ENCODE measurements at regions not wholly inside any gene's neighbourhood (a gene's known extent, or its start where the extent isn't known, plus 50 kb on each side); places are given as distances from the start of the nearest gene placed in this dataset.

DNA sequence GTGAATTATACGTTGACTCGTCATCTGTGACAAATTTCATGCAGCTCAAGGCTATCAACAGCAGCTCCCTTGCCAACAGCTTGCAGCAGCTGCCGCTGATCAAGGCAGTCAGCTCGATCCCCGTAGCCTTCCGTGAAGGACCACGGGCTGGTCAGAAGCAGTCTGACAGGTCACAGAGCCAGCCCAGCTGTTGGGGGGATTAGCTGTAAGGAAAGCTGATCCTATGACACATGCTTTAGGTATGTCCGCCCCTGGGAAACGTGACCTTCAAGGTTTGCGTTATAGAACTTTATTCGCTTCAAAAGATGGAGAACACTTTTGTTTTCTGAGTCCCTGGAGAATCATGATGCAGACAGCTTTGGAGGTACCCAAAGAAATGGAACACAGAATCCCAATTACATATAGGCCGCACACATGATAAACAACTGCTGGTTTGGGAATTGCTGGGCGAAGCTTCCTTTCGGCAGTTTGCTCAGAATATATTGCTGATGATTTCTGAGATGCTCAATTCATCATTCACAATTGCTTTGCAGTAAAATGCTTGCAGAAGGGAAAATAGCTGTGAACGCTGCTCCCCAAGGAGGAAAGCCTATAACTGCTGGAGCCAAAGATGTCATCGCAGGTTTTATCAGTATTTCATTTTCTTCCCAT lies 62.6 kb upstream of the USP29 start:
- no peak overlapping the region for H3K14ac ChIP-seq (ENCODE audit: insufficient read length)
- H3K36me3 ChIP-seq (ENCODE audit: control insufficient read depth in 2 of 4, insufficient read depth in 4 of 4, low read length in 3 of 4), result no peaks in the 10 kb centered on the region; a peak in 1 of 8 replicates
- H3K79me2 ChIP-seq (ENCODE audit: control insufficient read depth in 1 of 2, insufficient read depth in 2 of 2, low read length in 2 of 2), result no peaks in the 10 kb centered on the region
- H3K23ac ChIP-seq (ENCODE audit: insufficient read length), result no peak overlapping the region
- no peak overlapping the region for H3K4me3 ChIP-seq (ENCODE audit: extremely low read depth in 1 of 4, insufficient read depth in 2 of 4, low read depth in 3 of 4, low read length in 4 of 4)
- H4K8ac ChIP-seq (ENCODE audit: extremely low read depth, insufficient read depth, low read length), result no peak overlapping the region
- H2BK12ac ChIP-seq (ENCODE audit: low read depth, low read length), result no peak overlapping the region
- H3K18ac ChIP-seq (ENCODE audit: extremely low read depth, low read length), result no peak overlapping the region
- no peak overlapping the region for H3K4ac ChIP-seq (replicated peaks; ENCODE audit: insufficient read length, low read depth, low read length)
- no peaks in the 10 kb centered on the region for H3K23me2 ChIP-seq (ENCODE audit: low read depth, low read length)
- H3K27ac ChIP-seq (ENCODE audit: low read depth, low read length), result no peak overlapping the region
- no peak overlapping the region for H4K5ac ChIP-seq (ENCODE audit: insufficient read length, low read depth, low read length)
- POLR2A ChIA-PET (ENCODE audit: partially characterized antibody), result no interaction called here
- CTCF ChIA-PET (ENCODE audit: partially characterized antibody), result interaction anchor here (0.6 kb wide), 1 partner anchor 1320 kb away, joined by 4 read pairs; no protein-coding TSS in a partner anchor
- H2BK15ac ChIP-seq (ENCODE audit: low read length), result no peak overlapping the region
- WGBS, 2 experiments (ENCODE audit: extremely low coverage in 1 of 2, insufficient coverage in 1 of 2, insufficient read length in 1 of 2, insufficient replicate concordance in 2 of 2, low coverage in 1 of 2, low lambda C conversion rate in 2 of 2, missing lambda C conversion rate in 1 of 2), result 83% methylated on average over 16 of the region's 16 CpGs; no CpG with 5 or more reads in 1 of the 2 experiments
- H4K20me1 ChIP-seq (replicated peaks in 1 of 2; ENCODE audit: control insufficient read depth in 1 of 2, insufficient read depth in 2 of 2, low read length in 2 of 2), result no peaks in the 10 kb centered on the region
- H2BK20ac ChIP-seq (ENCODE audit: low read length), result no peak overlapping the region
- no peaks in the 10 kb centered on the region for H3K27me3 ChIP-seq (replicated peaks in 1 of 4; ENCODE audit: control insufficient read depth in 3 of 4, extremely low read depth in 1 of 4, insufficient read depth in 3 of 4, low read length in 3 of 4)
- no peak overlapping the region for H4K91ac ChIP-seq (replicated peaks; ENCODE audit: insufficient read length, low read length)
- no peak for FAIRE-seq
- no peak for DNase-seq (ENCODE audit: low read depth in 1 of 2, low spot score in 2 of 2)
- H2BK120ac ChIP-seq (replicated peaks; ENCODE audit: low read depth, low read length), result no peak overlapping the region
- H3K9me3 ChIP-seq (ENCODE audit: insufficient read depth in 2 of 2, low read depth in 1 of 2, low read length in 1 of 2), result peaks cover 61 to 78% of the 10 kb centered on the region in 2 experiments
- H2AFZ ChIP-seq (ENCODE audit: low read length), result no peak overlapping the region
- H2AK5ac ChIP-seq (ENCODE audit: low read depth, low read length), result no peak overlapping the region
- H3K56ac ChIP-seq (replicated peaks; ENCODE audit: insufficient read length, low read depth, low read length), result no peak overlapping the region
- TF ChIP-seq, protein P1, sequence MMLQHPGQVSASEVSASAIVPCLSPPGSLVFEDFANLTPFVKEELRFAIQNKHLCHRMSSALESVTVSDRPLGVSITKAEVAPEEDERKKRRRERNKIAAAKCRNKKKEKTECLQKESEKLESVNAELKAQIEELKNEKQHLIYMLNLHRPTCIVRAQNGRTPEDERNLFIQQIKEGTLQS (IDR thresholded peaks at IDR 0.05; ENCODE audit: insufficient read depth, low read depth, low read length), result no peak
- TF ChIP-seq FOSL1 (IDR thresholded peaks at IDR 0.05; ENCODE audit: insufficient read depth, low read depth, low read length) (no peak), EP300 (IDR thresholded peaks at IDR 0.05; ENCODE audit: borderline replicate concordance in 1 of 2, low read depth in 2 of 2, low read length in 2 of 2) (no peak), CEBPB (IDR thresholded peaks at IDR 0.05; ENCODE audit: low read depth, low read length) (no peak), TEAD4 (IDR thresholded peaks at IDR 0.05; ENCODE audit: low read depth, low read length) (no peak), BACH1 (IDR thresholded peaks at IDR 0.05; ENCODE audit: low read length) (no peak)
- TF ChIP-seq, protein P2, sequence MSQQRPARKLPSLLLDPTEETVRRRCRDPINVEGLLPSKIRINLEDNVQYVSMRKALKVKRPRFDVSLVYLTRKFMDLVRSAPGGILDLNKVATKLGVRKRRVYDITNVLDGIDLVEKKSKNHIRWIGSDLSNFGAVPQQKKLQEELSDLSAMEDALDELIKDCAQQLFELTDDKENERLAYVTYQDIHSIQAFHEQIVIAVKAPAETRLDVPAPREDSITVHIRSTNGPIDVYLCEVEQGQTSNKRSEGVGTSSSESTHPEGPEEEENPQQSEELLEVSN (IDR thresholded peaks at IDR 0.05), result no peak
- no peaks in the 10 kb centered on the region for H3K4me1 ChIP-seq (replicated peaks in 1 of 4; ENCODE audit: control insufficient read depth in 3 of 4, insufficient read depth in 4 of 4, low read length in 3 of 4)
- H3K9ac ChIP-seq (replicated peaks in 1 of 4; ENCODE audit: extremely low read depth in 1 of 4, low read depth in 3 of 4, low read length in 3 of 4), result no peak overlapping the region
- no peaks in the 10 kb centered on the region for H3K79me1 ChIP-seq (ENCODE audit: low read depth, low read length)
- no peak overlapping the region for H3K4me2 ChIP-seq (ENCODE audit: insufficient read depth in 1 of 2, low read depth in 2 of 2, low read length in 2 of 2)
- H2BK5ac ChIP-seq (ENCODE audit: low read depth, low read length), result no peak overlapping the region
